ENCODE measurements at regions not wholly inside any gene's neighbourhood (a gene's known extent, or its start where the extent isn't known, plus 50 kb on each side); places are given as distances from the start of the nearest gene placed in this dataset.

GRCh38 chr5:2802693-2803365 is 51.4 kb upstream of the IRX2 start:
- peaks cover 0 to 6% (median 3%) of the 10 kb centered on the region in 4 donors for H3K4me1 ChIP-seq
- H3K9me3 ChIP-seq: no peaks in the 10 kb centered on the region
- no peaks in the 10 kb centered on the region for H3K27me3 ChIP-seq
- no peaks in the 10 kb centered on the region for H3K36me3 ChIP-seq
- DNase-seq: no peak
- peak; percentile 57 to 81 for ATAC-seq (ENCODE audit: low FRiP score in 2 of 2)
- no peak overlapping the region for H3K4me3 ChIP-seq
- TF ChIP-seq, protein P1, sequence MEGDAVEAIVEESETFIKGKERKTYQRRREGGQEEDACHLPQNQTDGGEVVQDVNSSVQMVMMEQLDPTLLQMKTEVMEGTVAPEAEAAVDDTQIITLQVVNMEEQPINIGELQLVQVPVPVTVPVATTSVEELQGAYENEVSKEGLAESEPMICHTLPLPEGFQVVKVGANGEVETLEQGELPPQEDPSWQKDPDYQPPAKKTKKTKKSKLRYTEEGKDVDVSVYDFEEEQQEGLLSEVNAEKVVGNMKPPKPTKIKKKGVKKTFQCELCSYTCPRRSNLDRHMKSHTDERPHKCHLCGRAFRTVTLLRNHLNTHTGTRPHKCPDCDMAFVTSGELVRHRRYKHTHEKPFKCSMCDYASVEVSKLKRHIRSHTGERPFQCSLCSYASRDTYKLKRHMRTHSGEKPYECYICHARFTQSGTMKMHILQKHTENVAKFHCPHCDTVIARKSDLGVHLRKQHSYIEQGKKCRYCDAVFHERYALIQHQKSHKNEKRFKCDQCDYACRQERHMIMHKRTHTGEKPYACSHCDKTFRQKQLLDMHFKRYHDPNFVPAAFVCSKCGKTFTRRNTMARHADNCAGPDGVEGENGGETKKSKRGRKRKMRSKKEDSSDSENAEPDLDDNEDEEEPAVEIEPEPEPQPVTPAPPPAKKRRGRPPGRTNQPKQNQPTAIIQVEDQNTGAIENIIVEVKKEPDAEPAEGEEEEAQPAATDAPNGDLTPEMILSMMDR (IDR thresholded peaks at IDR 0.05): no peak
- TF ChIP-seq POLR2A (IDR thresholded peaks at IDR 0.05): no peak
- TF ChIP-seq POLR2AphosphoS5 (IDR thresholded peaks at IDR 0.05): no peak
- TF ChIP-seq EP300 (IDR thresholded peaks at IDR 0.05): no peak
- H3K27ac ChIP-seq: peak overlapping the region in 3 of 4 donors; percentile 48 to 52 (median 48)
- 50 to 64% methylated on average over 10 of the region's 10 CpGs for WGBS, 2 donors

DNA sequence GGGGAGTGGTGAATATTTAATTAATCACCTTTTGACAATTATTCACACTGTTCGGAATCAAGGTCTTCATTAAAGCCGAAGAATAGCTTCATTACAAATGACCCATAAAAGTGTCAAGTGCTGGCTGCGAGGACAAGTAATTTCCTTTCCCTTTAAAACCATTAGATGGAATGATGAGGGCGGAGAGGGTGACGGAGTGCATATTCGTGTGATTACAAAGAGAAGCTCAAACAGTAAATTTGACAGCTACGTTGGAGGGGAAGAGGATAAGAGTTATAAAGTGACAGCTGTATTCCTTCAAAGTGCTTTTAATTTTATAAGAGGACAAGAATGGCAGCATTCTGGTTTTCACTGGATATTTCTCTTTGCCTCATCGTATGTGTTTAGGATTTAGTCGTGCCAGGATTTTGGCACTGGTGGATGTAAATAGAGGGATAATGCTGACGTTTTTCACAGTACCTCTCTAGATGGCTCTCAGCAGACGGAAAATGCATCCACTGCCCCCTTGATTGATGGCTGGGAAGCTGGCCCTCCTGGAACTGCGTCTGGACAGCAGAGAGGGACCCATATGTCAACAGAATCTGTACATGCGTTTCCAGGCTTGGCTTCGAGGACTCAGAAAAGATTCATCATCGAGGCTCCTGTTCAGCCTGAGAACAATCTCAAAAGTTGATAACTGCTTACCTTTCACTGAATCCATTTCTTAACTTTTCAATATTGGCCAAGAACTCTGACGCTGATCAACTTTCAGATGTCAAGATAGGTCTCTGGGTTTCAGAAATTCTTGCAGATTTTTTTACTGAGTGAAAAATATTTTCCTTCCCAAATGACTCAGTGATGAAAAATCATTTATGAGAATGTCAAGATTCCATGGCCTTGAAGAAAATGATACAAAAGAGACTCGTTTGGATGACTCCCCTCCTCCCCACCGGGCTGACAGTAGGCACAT is 50.4 kb upstream of the IRX2 start:
- ATAC-seq (ENCODE audit: low FRiP score in 2 of 2) (no peak), DNase-seq (no peak)
- H3K27me3 ChIP-seq: no peaks in the 10 kb centered on the region
- H3K9me3 ChIP-seq: no peaks in the 10 kb centered on the region
- H3K4me1 ChIP-seq: peaks cover 0 to 6% (median 3%) of the 10 kb centered on the region in 4 donors
- no peaks in the 10 kb centered on the region for H3K36me3 ChIP-seq
- 31 to 37% methylated on average over 18 of the region's 18 CpGs for WGBS, 2 donors
- peak overlapping the region; percentile 27 to 52 (median 48) for H3K27ac ChIP-seq
- H3K4me3 ChIP-seq: no peak overlapping the region
- TF ChIP-seq POLR2AphosphoS5 (IDR thresholded peaks at IDR 0.05): no peak
- no peak for TF ChIP-seq POLR2A (IDR thresholded peaks at IDR 0.05)
- TF ChIP-seq, protein P1 (IDR thresholded peaks at IDR 0.05): no peak
- TF ChIP-seq EP300 (IDR thresholded peaks at IDR 0.05): no peak
